HEK293T (cell line): ENCODE measurements at regions not wholly inside any gene's neighbourhood (a gene's known extent, or its start where the extent isn't known, plus 50 kb on each side); places are given as distances from the start of the nearest gene placed in this dataset.

Experiments
- ARNT ChIP-seq: fragments of 450-650 bp; IDR thresholded peaks from 2 replicates; pipeline ENCODE4 v1.6.1; 2017; ENCODE audit warnings: mild to moderate bottlenecking
- BHLHE40 ChIP-seq: fragments of 450-650 bp; IDR thresholded peaks from 2 replicates; pipeline ENCODE4 v1.6.1; 2016; ENCODE audit warnings: mild to moderate bottlenecking, moderate library complexity, borderline replicate concordance
- CTBP1 ChIP-seq: fragments of 450-650 bp; IDR thresholded peaks from 2 replicates; pipeline ENCODE4 v1.6.1; 2016; ENCODE audit warnings: borderline replicate concordance
- ELF4 ChIP-seq: fragments of 450-650 bp; IDR thresholded peaks from 2 replicates; pipeline ENCODE4 v1.6.1; 2017; ENCODE audit warnings: antibody characterized with exemption
- FOXA1 ChIP-seq: fragments of 450-650 bp; IDR thresholded peaks from 2 replicates; pipeline ENCODE4 v1.6.1; 2016; ENCODE audit warnings: mild to moderate bottlenecking
- SP1 ChIP-seq: fragments of 450-650 bp; IDR thresholded peaks from 2 replicates; pipeline ENCODE4 v1.6.1; 2017
- TARDBP ChIP-seq: fragments of 450-650 bp; IDR thresholded peaks from 2 replicates; pipeline ENCODE4 v1.6.1; 2016

GRCh38 chr2:19119326-19120001 is 239.0 kb downstream of the OSR1 start:
- TF ChIP-seq FOXA1 (no peak), ARNT (no peak), SP1 (no peak), CTBP1 (no peak), BHLHE40 (no peak), TARDBP (no peak), ELF4 (no peak)
